Activated CD8-positive, alpha-beta T cell treated with anti-CD3 and anti-CD28 coated beads for 36 hours (primary cell): ENCODE measurements at regions not wholly inside any gene's neighbourhood (a gene's known extent, or its start where the extent isn't known, plus 50 kb on each side); places are given as distances from the start of the nearest gene placed in this dataset.

ENCODE experiments used
- ATAC-seq: fragments of 200-7000 bp; cut with Tn5 transposase; one replicate; pipeline ENCODE4 v1.10.0; 2021; ENCODE audit warnings: mild to moderate bottlenecking, moderate library complexity
- CTCF ChIA-PET: fragments of 350-600 bp; sonication (Branson Sonifier 250); formaldehyde crosslinking; loops from one replicate; lab custom pipeline; 2021; ENCODE audit warnings: antibody characterized with exemption; lab: Charles Lee
- POLR2A ChIA-PET: fragments of 350-600 bp; sonication (Branson Sonifier 250); formaldehyde crosslinking; loops from one replicate; lab custom pipeline; 2021; ENCODE audit warnings: antibody characterized with exemption; lab: Charles Lee
- DNase-seq: peaks from one replicate; pipeline ENCODE4 v3.0.0-alpha.2; 2020
- H3K27ac Mint-ChIP-seq: one replicate; pipeline ENCODE4 v1.8.0; 2021; ENCODE audit warnings: mild to moderate bottlenecking, mixed read lengths
- H3K27me3 Mint-ChIP-seq: one replicate; pipeline ENCODE4 v1.8.0; 2021; ENCODE audit warnings: mixed read lengths
- H3K36me3 Mint-ChIP-seq: one replicate; pipeline ENCODE4 v1.8.0; 2021; ENCODE audit warnings: low read depth, mixed read lengths
- H3K4me1 Mint-ChIP-seq: one replicate; pipeline ENCODE4 v1.8.0; 2021; ENCODE audit warnings: low read depth, mixed read lengths
- H3K4me3 Mint-ChIP-seq: one replicate; pipeline ENCODE4 v1.8.0; 2021; ENCODE audit warnings: mild to moderate bottlenecking, moderate library complexity, mixed read lengths
- H3K9me3 Mint-ChIP-seq: one replicate; pipeline ENCODE4 v1.8.0; 2021; ENCODE audit warnings: mixed read lengths
- CTCF ChIP-seq: fragments of 200-600 bp; IDR thresholded peaks from one replicate; pipeline ENCODE4 v1.8.0; 2022; ENCODE audit warnings: antibody characterized with exemption, mild to moderate bottlenecking
- intact Hi-C: fragments of 100-400 bp; cut with micrococcal nuclease; formaldehyde crosslinking; loops from one replicate; pipeline ENCODE4 v1.10.0; 2022

DNA sequence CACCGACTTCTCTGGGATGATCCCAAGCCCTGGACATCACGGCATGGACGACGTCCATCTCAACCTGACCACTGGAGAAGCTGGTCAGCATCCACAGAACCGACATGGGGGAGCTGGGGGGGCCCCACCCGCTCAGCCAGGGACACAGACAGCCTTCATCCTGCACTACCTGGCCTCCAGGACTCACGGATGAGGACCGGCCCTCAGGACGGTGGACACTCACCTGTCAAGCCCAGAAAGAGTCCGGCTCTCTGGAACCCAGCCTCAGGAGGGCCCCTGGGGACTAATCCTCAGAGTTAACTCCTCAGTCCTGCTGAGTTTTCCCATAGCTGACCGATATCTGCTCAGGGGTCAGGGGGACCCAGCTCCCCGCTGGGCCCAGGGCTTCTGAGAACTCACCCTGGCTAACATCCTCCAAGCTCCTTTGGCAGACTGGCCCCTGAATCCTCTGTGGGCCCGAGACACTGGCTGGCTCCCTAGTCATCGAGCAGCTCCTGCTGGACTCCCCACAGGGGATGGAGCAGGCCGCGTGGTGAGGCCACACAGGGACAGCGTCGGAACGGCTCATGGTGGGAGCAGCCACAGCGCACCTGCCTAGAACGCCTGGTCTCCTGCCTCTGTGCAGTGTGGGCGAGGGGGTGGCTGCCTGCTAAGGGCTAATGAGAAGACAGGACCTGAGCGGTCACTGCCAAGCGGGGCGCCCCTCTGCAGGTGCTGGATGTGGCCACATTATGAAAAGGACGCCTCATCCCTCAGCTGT, 649.2 kb downstream of the BRD1 start:
- CTCF ChIA-PET, result no interaction called here
- ATAC-seq (no peak), DNase-seq (no peak)
- Mint-ChIP-seq H3K4me1 (no peaks in the 10 kb centered on the region), H3K36me3 (no peaks in the 10 kb centered on the region), H3K9me3 (no peaks in the 10 kb centered on the region), H3K27me3 (peaks cover 7% of the 10 kb centered on the region), H3K27ac (no peak overlapping the region), H3K4me3 (no peak overlapping the region)
- intact Hi-C loops, result no loop called here
- no peak for TF ChIP-seq CTCF
- POLR2A ChIA-PET, result no interaction called here

DNA sequence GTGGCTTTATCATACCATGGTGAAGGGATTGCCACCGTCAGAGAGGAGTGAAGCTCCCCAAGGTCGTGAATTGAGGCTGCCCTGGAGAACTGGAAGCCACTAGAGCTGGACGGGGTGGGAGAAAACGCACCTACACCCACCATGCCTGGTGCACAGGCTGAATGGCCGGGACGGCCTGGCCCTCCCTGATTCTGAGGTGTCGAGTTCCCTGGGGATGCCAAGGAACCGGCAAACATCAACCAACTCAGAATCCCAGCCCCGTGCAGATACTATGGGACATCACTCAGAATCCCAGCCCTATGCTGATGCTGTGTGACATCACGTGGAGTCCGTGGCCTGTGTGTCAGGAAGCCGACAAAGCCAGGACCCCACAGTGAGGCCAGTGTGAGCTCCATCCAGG, 650.0 kb downstream of the BRD1 start:
- ATAC-seq (no peak), DNase-seq (no peak)
- intact Hi-C loops, result no loop called here
- H3K4me1 Mint-ChIP-seq, result no peaks in the 10 kb centered on the region
- POLR2A ChIA-PET, result no interaction called here
- CTCF ChIA-PET, result no interaction called here
- H3K27me3 Mint-ChIP-seq, result peaks cover 7% of the 10 kb centered on the region
- no peak for TF ChIP-seq CTCF
- no peak overlapping the region for H3K4me3 Mint-ChIP-seq
- H3K9me3 Mint-ChIP-seq, result no peaks in the 10 kb centered on the region
- H3K27ac Mint-ChIP-seq, result no peak overlapping the region
- H3K36me3 Mint-ChIP-seq, result no peaks in the 10 kb centered on the region

GRCh38 chr22:49176956-49177355, 650.7 kb downstream of the BRD1 start:
- no peaks in the 10 kb centered on the region for H3K4me1 Mint-ChIP-seq
- no peak overlapping the region for H3K4me3 Mint-ChIP-seq
- no peak for ATAC-seq
- DNase-seq, result no peak
- H3K27me3 Mint-ChIP-seq, result peaks cover 7% of the 10 kb centered on the region
- no peak overlapping the region for H3K27ac Mint-ChIP-seq
- peaks cover 3% of the 10 kb centered on the region for H3K9me3 Mint-ChIP-seq
- intact Hi-C loops, result no loop called here
- TF ChIP-seq CTCF, result no peak
- ChIA-PET POLR2A (no interaction called here), CTCF (no interaction called here)
- H3K36me3 Mint-ChIP-seq, result no peaks in the 10 kb centered on the region

DNA sequence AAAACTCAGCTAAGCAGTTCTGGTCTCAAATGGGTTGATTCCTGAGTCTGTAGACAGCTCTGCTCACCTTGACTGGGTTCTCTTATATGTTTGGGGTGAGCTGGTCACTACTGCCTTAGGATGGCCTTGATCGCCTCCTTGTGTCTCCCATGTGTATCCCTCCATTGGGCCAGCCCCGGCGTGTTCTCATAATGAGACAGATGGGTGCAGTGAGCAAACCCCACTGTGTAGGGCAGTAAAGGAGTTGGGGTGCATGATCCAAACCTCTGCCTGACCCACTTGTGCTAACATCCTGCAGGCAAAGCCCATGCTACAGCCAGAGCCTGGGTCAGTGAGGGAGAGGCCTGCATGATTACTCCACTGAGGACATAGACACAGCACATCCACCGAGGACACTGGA, 657.6 kb downstream of the BRD1 start:
- Mint-ChIP-seq H3K36me3 (no peaks in the 10 kb centered on the region), H3K4me3 (no peak overlapping the region), H3K27me3 (peaks cover 3% of the 10 kb centered on the region), H3K27ac (no peak overlapping the region), H3K9me3 (peaks cover 10% of the 10 kb centered on the region), H3K4me1 (no peaks in the 10 kb centered on the region)
- ChIA-PET POLR2A (interaction anchor here (0.6 kb wide), 1 partner anchor 72 kb away, joined by 3 read pairs; no protein-coding TSS in a partner anchor), CTCF (no interaction called here)
- ATAC-seq, result no peak
- no peak for TF ChIP-seq CTCF
- no peak for DNase-seq
- intact Hi-C loops, result no loop called here

DNA sequence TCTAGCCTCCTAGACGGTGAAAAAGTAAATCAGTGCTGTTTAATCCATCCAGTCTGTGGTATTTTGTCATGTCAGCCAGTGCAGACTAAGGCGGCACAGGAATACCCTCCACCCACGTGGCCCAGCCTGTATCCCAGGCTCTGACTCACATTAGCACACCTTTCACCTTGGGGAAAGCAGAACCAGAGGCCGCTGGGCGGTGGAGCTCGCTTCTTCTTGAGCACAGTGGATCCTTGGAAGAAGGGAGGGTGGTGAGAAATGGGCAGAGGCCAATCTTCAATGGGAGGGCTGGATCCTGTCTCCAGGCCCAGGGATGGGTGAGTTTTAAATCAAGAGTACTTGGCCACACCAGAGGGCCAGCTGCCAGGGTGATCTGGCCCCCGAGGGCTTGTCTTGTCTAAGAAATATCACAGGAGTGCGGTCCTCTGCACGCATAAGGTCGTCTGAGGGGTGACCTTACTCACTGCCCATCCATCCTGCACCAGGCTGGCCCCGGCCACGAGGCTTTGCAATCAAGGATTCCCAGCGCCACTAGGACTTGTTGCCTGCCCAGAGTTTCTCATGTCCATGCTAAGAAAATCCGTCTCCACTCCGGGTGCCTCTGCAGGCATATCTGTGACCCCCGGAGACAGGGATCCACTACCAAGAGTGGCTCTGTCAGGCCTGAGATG, 658.5 kb downstream of the BRD1 start:
- H3K36me3 Mint-ChIP-seq, result no peaks in the 10 kb centered on the region

More for the DNA sequence above, 658.5 kb downstream of the BRD1 start:
- ChIA-PET CTCF (no interaction called here), POLR2A (no interaction called here)
- no peak overlapping the region for H3K27ac Mint-ChIP-seq
- DNase-seq (no peak), ATAC-seq (no peak)
- H3K9me3 Mint-ChIP-seq, result peaks cover 10% of the 10 kb centered on the region
- no peak for TF ChIP-seq CTCF
- no peak overlapping the region for H3K4me3 Mint-ChIP-seq
- H3K4me1 Mint-ChIP-seq, result no peaks in the 10 kb centered on the region
- intact Hi-C loops, result no loop called here
- H3K27me3 Mint-ChIP-seq, result no peaks in the 10 kb centered on the region
